ENCODE measurements at regions not wholly inside any gene's neighbourhood (a gene's known extent, or its start where the extent isn't known, plus 50 kb on each side); places are given as distances from the start of the nearest gene placed in this dataset.

DNA sequence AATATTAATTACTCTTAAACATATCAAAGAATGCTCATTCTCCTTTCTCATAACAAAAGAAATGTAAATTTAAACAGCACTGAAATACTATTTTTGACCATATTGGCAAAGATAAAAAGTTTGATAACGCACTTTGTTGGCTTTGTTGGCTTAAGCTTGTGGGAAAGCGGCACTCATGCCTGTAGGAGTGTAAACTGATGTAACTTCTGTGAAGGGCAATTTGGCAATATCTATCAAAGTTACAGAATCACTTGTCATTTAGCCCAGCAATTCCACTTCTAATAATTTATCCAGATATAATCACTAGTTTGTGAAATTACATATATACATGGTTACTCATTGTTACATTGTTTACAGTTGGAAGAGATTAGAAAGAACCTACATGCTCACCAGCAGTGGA, 96.3 kb upstream of the FOXN2 start:
- 66 to 83% methylated on average over 2 of the region's 2 CpGs for WGBS, 2 donors

DNA sequence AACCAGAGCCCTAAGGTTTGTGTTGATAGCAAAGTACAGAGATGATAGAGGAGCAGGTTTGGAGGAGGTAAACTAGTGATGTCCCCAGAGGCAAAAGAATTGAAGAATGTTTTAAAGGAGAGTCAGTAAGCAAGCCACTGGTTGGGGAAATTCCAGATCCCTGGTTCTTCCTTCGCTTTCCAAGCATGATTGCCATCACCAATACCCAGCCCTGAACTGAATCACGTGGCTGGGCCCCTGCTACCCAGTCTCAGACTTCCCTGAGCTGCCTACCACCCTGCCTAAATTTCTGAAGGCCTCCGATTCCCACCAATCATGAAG, 95.3 kb upstream of the FOXN2 start:
- Histone ChIP-seq H3K4me3 (no peak overlapping the region), H3K4me1 (no peaks in the 10 kb centered on the region), H3K9me3 (no peaks in the 10 kb centered on the region), H3K36me3 (no peaks in the 10 kb centered on the region), H3K27me3 (no peaks in the 10 kb centered on the region), H3K27ac (no peak overlapping the region)
- DNase-seq (no peak), ATAC-seq (ENCODE audit: low FRiP score in 2 of 2) (no peak)
- TF ChIP-seq POLR2A (IDR thresholded peaks at IDR 0.05): no peak
- TF ChIP-seq EP300 (IDR thresholded peaks at IDR 0.05): no peak
- TF ChIP-seq POLR2AphosphoS5 (IDR thresholded peaks at IDR 0.05): no peak
- no peak for TF ChIP-seq CTCF (IDR thresholded peaks at IDR 0.05)
- WGBS, 2 donors: 85 to 91% methylated on average over 3 of the region's 3 CpGs

More for the DNA sequence above, 96.3 kb upstream of the FOXN2 start:
- Histone ChIP-seq H3K27me3 (no peaks in the 10 kb centered on the region), H3K9me3 (no peaks in the 10 kb centered on the region), H3K4me3 (no peak overlapping the region), H3K4me1 (no peaks in the 10 kb centered on the region), H3K27ac (no peak overlapping the region), H3K36me3 (no peaks in the 10 kb centered on the region)
- ATAC-seq (ENCODE audit: low FRiP score in 2 of 2) (no peak), DNase-seq (no peak)
- TF ChIP-seq EP300 (IDR thresholded peaks at IDR 0.05) (no peak), POLR2A (IDR thresholded peaks at IDR 0.05) (no peak), POLR2AphosphoS5 (IDR thresholded peaks at IDR 0.05) (no peak), CTCF (IDR thresholded peaks at IDR 0.05) (no peak)

DNA sequence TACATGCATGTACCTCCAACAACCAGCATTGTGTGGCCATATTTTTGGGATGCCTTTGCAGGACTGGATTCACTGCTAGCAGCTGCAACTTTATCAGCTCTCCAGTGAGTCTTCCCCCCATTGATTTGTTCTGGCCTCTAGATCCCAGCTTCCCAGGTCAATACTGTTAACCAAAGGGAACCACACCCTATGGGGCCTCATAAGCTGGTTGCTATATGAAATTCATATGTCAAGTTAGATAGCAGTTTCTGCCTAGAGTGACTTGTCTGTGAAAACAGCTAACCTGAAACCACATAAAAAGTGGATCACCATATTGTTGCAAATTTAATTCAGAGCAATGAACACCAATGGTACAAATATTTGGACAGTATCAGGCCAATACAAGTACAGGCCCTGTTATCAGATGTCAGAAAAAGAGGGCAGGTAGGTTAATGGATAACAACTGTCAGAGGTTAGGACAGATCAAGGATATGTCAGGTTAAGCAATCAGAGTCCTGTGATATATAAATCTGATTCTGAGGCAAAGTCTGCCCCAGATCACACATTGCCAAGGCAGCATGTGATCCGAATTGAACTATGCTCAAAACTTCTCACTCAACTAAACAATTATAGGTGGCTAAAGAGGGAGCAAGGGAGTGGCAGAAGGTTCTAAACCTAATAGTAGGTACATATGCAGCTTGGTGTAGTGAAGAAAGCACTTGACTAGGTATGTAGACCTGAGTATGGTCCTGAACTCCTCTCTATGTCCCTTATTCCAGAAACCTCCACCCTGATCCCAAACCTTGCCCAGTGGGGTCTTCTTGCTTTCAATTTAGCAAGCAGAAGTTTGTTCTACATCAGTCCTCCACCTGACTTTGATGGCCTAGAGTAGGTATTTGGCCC, 94.7 kb upstream of the FOXN2 start:
- WGBS, 2 donors: 81 to 82% methylated on average over 1 of the region's 1 CpG
- Histone ChIP-seq H3K9me3 (no peaks in the 10 kb centered on the region), H3K4me3 (no peak overlapping the region), H3K36me3 (no peaks in the 10 kb centered on the region), H3K27me3 (no peaks in the 10 kb centered on the region), H3K4me1 (no peaks in the 10 kb centered on the region), H3K27ac (no peak overlapping the region)
- ATAC-seq (ENCODE audit: low FRiP score in 2 of 2) (no peak), DNase-seq (no peak)
- no peak for TF ChIP-seq EP300 (IDR thresholded peaks at IDR 0.05)
- no peak for TF ChIP-seq POLR2A (IDR thresholded peaks at IDR 0.05)
- no peak for TF ChIP-seq CTCF (IDR thresholded peaks at IDR 0.05)
- no peak for TF ChIP-seq POLR2AphosphoS5 (IDR thresholded peaks at IDR 0.05)

- DNase-seq (no peak), ATAC-seq (ENCODE audit: low FRiP score in 2 of 2) (no peak)
- no peaks in the 10 kb centered on the region for H3K9me3 ChIP-seq
- H3K4me3 ChIP-seq: no peak overlapping the region
- TF ChIP-seq EP300 (IDR thresholded peaks at IDR 0.05): no peak
- no peak for TF ChIP-seq CTCF (IDR thresholded peaks at IDR 0.05)
- no peak for TF ChIP-seq POLR2AphosphoS5 (IDR thresholded peaks at IDR 0.05)
- TF ChIP-seq POLR2A (IDR thresholded peaks at IDR 0.05): no peak
- no peaks in the 10 kb centered on the region for H3K27me3 ChIP-seq
- H3K27ac ChIP-seq: no peak overlapping the region
- no peaks in the 10 kb centered on the region for H3K36me3 ChIP-seq
- whole genome bisulfite sequencing, 2 donors: 78 to 81% methylated on average over 1 of the region's 1 CpG
- no peaks in the 10 kb centered on the region for H3K4me1 ChIP-seq
Measured at GRCh38 chr2:48220501-48220900, 94.0 kb upstream of the FOXN2 start.
